H7 (cell line): ENCODE measurements at regions not wholly inside any gene's neighbourhood (a gene's known extent, or its start where the extent isn't known, plus 50 kb on each side); places are given as distances from the start of the nearest gene placed in this dataset.
"Not testable (repeated sequence)": the region's sequence is repeated elsewhere in the genome, so short reads cannot be mapped to it uniquely, and the experiment has no call there.

Experiments
- DNase-seq: peaks from one replicate; pipeline ENCODE4 v3.0.0; 2012
- H3K27me3 ChIP-seq: 2 replicates; pipeline ENCODE4 v1.6.0; 2011; ENCODE audit warnings: mild to moderate bottlenecking, low read length; ENCODE audit not compliant: control insufficient read depth, insufficient read depth
- H3K36me3 ChIP-seq: replicated peaks from 2 replicates; pipeline ENCODE4 v1.5.1; 2011; ENCODE audit warnings: low read length; ENCODE audit not compliant: control insufficient read depth, insufficient read depth
- H3K4me3 ChIP-seq: 2 replicates; pipeline ENCODE4 v1.5.1; 2011; ENCODE audit warnings: low read depth, mild to moderate bottlenecking, control low read depth, low read length, moderate library complexity; ENCODE audit not compliant: insufficient read depth

DNA sequence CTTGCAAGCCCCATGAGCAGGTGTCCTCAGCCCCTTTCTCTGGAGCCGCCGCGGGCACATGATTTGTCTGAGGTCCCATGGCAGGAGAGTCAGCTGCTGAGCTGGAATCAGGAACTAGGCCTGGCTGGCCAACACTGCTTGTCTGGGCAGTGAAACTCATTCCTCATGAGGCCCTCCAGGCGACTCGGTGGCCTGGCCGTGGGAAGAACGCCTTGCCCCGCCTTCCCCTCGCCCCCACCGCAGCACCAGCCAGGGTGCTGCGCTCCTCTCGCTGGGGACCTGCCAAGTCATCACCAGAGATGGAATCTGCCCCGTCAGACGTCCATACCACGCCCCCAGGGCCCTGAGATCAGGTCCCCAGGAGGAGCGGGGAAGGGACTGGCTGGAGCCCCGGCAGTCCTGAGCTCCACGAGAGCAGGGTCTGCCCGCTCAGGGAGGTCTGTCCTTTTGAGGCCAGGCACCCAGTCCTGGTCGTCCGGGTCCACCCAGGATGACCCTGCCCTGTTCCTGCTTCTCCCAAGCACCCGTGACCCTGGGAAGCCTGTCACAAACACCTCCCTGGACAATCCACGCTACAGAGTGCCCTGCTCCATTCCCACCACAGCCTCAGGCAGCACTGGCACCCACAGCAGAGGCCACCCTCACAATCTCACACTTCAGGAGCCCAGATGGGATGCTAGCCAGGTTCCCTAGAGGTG is 5414.5 kb upstream of the TPTE start:
- not testable (repeated sequence) for H3K4me3 ChIP-seq, H3K27me3 ChIP-seq, H3K36me3 ChIP-seq, DNase-seq

GRCh38 chr21:5107637-5108036 is 5413.7 kb upstream of the TPTE start:
- H3K4me3 ChIP-seq, H3K27me3 ChIP-seq, DNase-seq, H3K36me3 ChIP-seq: not testable (repeated sequence)

DNA sequence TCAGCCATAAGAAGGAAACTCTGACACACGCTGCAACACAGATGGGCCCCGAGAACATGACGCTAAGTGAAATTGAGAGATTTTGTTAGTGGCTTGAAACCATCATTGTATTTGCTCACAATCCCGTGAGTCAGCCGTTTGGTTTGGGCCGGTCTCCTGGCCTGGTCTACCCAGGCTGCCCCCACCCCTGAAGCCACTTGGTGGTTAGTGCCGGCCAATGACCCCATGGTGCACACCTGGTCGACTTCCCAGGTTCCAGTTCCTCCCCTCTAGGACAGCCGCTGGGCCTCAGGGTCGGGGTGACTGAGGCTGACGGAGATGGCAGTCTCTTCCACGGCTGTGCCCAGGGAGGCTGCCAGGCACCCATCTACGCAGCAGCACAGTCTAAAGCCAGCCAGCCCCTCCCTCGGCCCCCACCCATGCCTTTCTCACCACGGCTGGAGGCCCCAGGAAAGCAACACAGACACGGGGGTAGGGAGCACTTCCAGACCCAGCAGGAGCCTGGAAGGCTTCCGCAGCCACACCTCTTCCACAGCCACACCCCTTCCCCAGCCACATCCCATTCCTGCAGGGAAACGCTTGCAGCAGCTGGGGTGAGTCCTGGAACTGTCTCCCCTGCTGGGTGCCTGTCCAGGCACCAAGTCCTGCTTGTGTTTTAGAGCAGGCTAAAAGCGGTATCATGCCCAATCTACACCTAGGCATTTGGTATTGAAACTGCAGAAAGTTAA is 5413.2 kb upstream of the TPTE start:
- not testable (repeated sequence) for DNase-seq, H3K4me3 ChIP-seq, H3K36me3 ChIP-seq, H3K27me3 ChIP-seq

GRCh38 chr21:5111197-5111596 is 5410.2 kb upstream of the TPTE start:
- H3K36me3 ChIP-seq, H3K27me3 ChIP-seq, DNase-seq, H3K4me3 ChIP-seq: not testable (repeated sequence)

- H3K4me3 ChIP-seq, DNase-seq, H3K36me3 ChIP-seq, H3K27me3 ChIP-seq: not testable (repeated sequence)
Measured at GRCh38 chr21:5113092-5113491, 5408.3 kb upstream of the TPTE start.

DNA sequence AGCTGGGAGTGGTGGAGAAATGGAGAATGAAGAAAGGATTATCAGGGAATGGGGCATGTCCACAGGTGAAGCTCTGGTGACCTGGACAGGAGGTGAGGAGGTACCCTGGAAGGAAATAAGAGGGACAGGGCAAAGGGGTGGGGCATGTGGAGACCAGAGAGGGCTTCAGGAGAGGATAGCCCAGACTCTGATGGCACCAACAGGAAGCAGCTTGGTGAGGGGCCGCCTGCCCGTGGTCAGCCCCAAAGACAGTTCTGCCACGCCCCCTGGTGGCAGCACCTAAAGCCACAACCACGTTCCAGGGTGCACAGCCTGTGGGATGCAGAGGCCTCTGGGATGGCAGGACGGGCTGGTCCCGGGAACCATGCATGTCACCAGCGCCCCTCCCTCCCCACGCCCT is 5406.9 kb upstream of the TPTE start:
- H3K27me3 ChIP-seq, H3K36me3 ChIP-seq, DNase-seq, H3K4me3 ChIP-seq: not testable (repeated sequence)

GRCh38 chr21:5114893-5115645 is 5406.3 kb upstream of the TPTE start:
- not testable (repeated sequence) for DNase-seq, H3K4me3 ChIP-seq, H3K27me3 ChIP-seq, H3K36me3 ChIP-seq

DNA sequence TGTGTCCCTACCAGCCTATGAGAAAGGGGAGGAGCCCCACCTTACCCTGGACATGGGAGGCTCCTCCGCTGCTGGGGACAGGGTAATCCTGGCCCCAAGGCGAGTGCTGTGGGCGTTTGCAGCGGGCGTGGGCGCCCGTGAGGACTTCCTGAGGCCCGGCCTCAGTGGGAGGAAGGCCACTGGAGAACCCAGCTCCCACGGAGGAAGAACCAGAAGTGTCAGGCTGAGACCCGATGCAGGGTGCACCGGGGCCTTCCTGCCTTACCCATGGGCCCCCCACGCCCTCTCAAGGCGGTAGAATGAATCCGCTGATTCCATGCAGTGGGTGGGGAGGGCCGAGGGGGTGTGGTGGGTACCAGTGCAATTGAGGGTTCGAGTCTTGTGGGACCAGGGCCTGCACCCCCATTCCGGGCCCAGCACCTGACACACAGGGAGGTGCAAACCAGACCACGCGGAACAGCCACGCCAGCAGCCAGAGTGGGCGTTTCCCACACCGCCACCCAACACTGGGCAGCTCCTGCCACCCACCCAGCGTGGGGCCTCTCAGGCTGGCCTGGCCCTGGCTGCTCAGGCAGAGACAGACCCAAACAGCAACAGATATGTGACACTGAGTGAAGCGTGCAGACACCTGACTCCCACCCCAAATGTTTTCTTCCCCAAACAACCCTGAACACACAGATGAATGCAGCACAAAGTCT is 5405.6 kb upstream of the TPTE start:
- DNase-seq, H3K27me3 ChIP-seq, H3K4me3 ChIP-seq, H3K36me3 ChIP-seq: not testable (repeated sequence)

GRCh38 chr21:5116344-5117123 is 5404.8 kb upstream of the TPTE start:
- not testable (repeated sequence) for DNase-seq, H3K27me3 ChIP-seq, H3K4me3 ChIP-seq, H3K36me3 ChIP-seq

- not testable (repeated sequence) for H3K27me3 ChIP-seq, H3K4me3 ChIP-seq, DNase-seq, H3K36me3 ChIP-seq
Measured at GRCh38 chr21:5117135-5117534, 5404.2 kb upstream of the TPTE start.

GRCh38 chr21:5117666-5118295 is 5403.6 kb upstream of the TPTE start:
- not testable (repeated sequence) for H3K27me3 ChIP-seq, H3K4me3 ChIP-seq, H3K36me3 ChIP-seq, DNase-seq

GRCh38 chr21:5118296-5118679 is 5403.1 kb upstream of the TPTE start:
- not testable (repeated sequence) for H3K27me3 ChIP-seq, DNase-seq, H3K4me3 ChIP-seq, H3K36me3 ChIP-seq

DNA sequence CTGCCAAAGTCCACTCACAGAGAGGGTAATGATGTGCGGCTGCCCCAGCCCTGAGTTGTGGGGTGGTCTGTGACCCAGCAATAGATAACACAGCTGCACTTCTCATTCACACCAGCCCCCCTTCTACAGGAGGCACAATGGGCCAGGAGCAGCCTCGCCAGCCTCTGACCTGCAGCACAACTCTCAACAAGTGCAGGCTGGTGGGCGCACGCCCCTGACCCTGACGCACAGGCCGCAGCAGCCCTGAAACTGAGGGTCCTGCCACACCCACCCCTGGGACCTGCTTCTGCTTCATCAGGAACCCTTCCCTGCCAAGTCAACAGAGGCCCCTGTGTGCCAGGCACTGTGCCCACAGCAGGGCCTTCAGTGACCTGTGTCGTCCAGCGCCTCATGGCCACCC is 5402.2 kb upstream of the TPTE start:
- not testable (repeated sequence) for DNase-seq, H3K36me3 ChIP-seq, H3K27me3 ChIP-seq, H3K4me3 ChIP-seq

DNA sequence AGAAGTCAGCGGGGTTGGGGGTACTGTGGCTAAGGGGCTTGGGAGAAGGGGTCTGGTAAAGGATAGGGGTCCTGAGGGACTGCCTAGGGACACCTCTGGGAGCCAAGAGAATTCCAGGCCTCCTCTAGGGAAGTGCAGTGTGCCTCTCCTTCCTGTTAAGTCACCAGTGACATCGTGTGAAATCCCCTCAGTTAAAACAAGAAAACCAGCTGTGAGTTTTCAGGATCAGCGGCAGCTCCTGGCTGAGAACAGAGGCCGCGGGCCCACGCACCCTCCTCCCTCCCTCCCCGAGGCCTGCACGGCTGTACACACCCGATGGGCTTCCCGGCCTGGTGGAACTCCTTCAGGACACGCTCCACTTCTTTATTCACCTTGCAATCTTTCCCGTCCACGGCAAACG is 5400.0 kb upstream of the TPTE start:
- not testable (repeated sequence) for H3K4me3 ChIP-seq, DNase-seq

More for the DNA sequence above, 5400.0 kb upstream of the TPTE start:
- H3K27me3 ChIP-seq, H3K36me3 ChIP-seq: not testable (repeated sequence)
